ENCODE measurements at regions not wholly inside any gene's neighbourhood (a gene's known extent, or its start where the extent isn't known, plus 50 kb on each side); places are given as distances from the start of the nearest gene placed in this dataset.
"Not testable (repeated sequence)": the region's sequence is repeated elsewhere in the genome, so short reads cannot be mapped to it uniquely, and the experiment has no call there.

- DNase-seq, result not testable (repeated sequence)
Measured at GRCh38 chr15:24309700-24310099, 365.9 kb upstream of the NPAP1 start.

- not testable (repeated sequence) for DNase-seq
Measured at GRCh38 chr15:24311692-24312091, 363.9 kb upstream of the NPAP1 start.

- not testable (repeated sequence) for DNase-seq
Measured at GRCh38 chr15:24316326-24316725, 359.2 kb upstream of the NPAP1 start.

- no peak for DNase-seq
Measured at GRCh38 chr15:24318981-24319380, 356.6 kb upstream of the NPAP1 start.

- DNase-seq, result not testable (repeated sequence)
Measured at GRCh38 chr15:24324096-24324495, 351.5 kb upstream of the NPAP1 start.

GRCh38 chr15:24326513-24326912 lies 349.1 kb upstream of the NPAP1 start:
- DNase-seq, result not testable (repeated sequence)

- DNase-seq, result not testable (repeated sequence)
Measured at GRCh38 chr15:24331964-24332363, 343.6 kb upstream of the NPAP1 start.

- not testable (repeated sequence) for DNase-seq
Measured at GRCh38 chr15:24341876-24342275, 333.7 kb upstream of the NPAP1 start.

- not testable (repeated sequence) for DNase-seq
Measured at GRCh38 chr15:24352777-24353176, 322.8 kb upstream of the NPAP1 start.

- DNase-seq, result not testable (repeated sequence)
Measured at GRCh38 chr15:24381103-24381502, 294.5 kb upstream of the NPAP1 start.

GRCh38 chr15:24385258-24385657 lies 290.3 kb upstream of the NPAP1 start:
- DNase-seq, result not testable (repeated sequence)

- DNase-seq, result no peak
Measured at GRCh38 chr15:24394303-24394702, 281.3 kb upstream of the NPAP1 start.

- not testable (repeated sequence) for DNase-seq
Measured at GRCh38 chr15:24412649-24413048, 262.9 kb upstream of the NPAP1 start.

- DNase-seq, result not testable (repeated sequence)
Measured at GRCh38 chr15:24426286-24427054, 249.1 kb upstream of the NPAP1 start.

- DNase-seq, result peak in 1 of 51 donors; percentile 3
Measured at GRCh38 chr15:24427055-24427400, 248.5 kb upstream of the NPAP1 start.

- not testable (repeated sequence) for DNase-seq
Measured at GRCh38 chr15:24435075-24435820, 240.3 kb upstream of the NPAP1 start.

GRCh38 chr15:24437270-24437669 lies 238.3 kb upstream of the NPAP1 start:
- DNase-seq, result not testable (repeated sequence)

- not testable (repeated sequence) for DNase-seq
Measured at GRCh38 chr15:24437735-24438134, 237.8 kb upstream of the NPAP1 start.

- peak in 1 of 51 donors; percentile 1 for DNase-seq
Measured at GRCh38 chr15:24477107-24478025, 198.2 kb upstream of the NPAP1 start.

GRCh38 chr15:24485885-24486567 lies 189.5 kb upstream of the NPAP1 start:
- DNase-seq, result peak in 1 of 51 donors; percentile 9

Data from hypothalamus (tissue), 51 donors.